Neural progenitor cell (in vitro differentiated cells): ENCODE measurements at regions not wholly inside any gene's neighbourhood (a gene's known extent, or its start where the extent isn't known, plus 50 kb on each side); places are given as distances from the start of the nearest gene placed in this dataset.

Source experiments
- CTCF ChIP-seq: fragments of 200-600 bp; sonication (generic); IDR thresholded peaks from 2 replicates; pipeline ENCODE4 v1.5.1; 2017; ENCODE audit warnings: antibody characterized with exemption, mild to moderate bottlenecking
- EZH2phosphoT487 ChIP-seq: fragments of 200-600 bp; sonication (generic); IDR thresholded peaks from 2 replicates; pipeline ENCODE4 v1.6.1; 2017; ENCODE audit warnings: antibody characterized with exemption

DNA sequence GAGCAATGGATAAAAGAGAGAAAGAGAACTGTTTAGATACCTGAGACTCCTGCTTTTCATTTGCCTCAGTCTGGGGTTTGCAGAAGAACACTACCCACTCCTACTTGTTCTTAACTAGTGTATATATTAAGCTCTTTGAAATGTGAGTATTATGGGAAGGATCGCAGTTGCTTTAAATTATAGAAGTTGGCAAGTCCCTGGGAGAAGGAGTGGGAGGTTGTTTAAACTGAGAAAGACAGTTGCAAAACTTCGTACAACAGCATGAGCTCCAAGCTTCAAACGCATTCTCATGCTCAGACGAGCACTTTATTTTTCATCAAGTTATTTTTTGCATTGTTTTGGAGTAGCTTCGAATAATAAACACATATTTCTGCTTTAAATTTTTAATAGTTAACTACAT, 88.1 kb upstream of the C1QTNF7 start:
- TF ChIP-seq CTCF (no peak), EZH2phosphoT487 (no peak)
